ENCODE measurements at regions not wholly inside any gene's neighbourhood (a gene's known extent, or its start where the extent isn't known, plus 50 kb on each side); places are given as distances from the start of the nearest gene placed in this dataset.

DNA sequence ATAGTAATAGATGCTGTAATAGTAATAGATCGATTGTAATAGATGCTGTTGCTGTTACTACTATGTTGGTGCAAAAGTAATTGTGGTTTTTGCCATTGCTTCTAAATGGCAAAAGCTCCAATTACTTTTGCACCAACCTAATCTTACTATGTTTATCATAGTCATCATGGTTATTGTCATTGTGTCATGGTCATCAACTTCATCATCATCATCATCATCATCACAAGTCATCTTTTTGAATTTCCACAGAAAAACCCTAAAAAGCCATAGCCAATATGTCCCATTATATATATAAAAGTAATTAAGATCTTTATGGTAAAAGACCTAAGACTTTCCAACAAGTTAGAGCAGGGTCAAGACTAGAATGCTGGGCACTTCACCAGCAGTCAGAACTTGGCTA lies 435.1 kb upstream of the MARCKS start:
- TF ChIP-seq, protein P1, sequence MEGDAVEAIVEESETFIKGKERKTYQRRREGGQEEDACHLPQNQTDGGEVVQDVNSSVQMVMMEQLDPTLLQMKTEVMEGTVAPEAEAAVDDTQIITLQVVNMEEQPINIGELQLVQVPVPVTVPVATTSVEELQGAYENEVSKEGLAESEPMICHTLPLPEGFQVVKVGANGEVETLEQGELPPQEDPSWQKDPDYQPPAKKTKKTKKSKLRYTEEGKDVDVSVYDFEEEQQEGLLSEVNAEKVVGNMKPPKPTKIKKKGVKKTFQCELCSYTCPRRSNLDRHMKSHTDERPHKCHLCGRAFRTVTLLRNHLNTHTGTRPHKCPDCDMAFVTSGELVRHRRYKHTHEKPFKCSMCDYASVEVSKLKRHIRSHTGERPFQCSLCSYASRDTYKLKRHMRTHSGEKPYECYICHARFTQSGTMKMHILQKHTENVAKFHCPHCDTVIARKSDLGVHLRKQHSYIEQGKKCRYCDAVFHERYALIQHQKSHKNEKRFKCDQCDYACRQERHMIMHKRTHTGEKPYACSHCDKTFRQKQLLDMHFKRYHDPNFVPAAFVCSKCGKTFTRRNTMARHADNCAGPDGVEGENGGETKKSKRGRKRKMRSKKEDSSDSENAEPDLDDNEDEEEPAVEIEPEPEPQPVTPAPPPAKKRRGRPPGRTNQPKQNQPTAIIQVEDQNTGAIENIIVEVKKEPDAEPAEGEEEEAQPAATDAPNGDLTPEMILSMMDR (IDR thresholded peaks at IDR 0.05; ENCODE audit: low read depth, low read length, missing control alignments) = no peak
- no peak overlapping the region for H3K4me3 ChIP-seq (replicated peaks; ENCODE audit: low read depth, low read length)
- DNase-seq (ENCODE audit: extremely low read depth, low read depth) = no peak

DNA sequence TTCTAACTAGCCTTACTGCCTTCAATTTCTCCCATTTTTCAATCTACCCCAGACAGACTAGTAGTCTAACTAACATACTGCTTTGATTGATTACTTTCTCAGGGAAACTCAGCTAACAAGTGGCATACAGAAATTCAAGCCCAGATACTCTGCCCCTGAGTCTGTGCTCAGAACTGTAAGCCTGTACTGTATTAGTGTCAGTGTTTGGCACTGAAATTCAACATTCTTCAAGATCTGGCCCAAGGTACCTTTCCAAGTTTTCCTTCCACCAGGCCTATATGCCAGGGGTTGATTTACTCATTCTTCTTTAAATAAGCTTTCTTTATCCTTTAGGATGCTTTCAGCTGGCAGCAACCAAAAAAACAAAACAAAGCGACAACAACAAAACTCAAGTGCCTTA lies 433.2 kb upstream of the MARCKS start:
- no peak for DNase-seq (ENCODE audit: extremely low read depth, low read depth)
- no peak overlapping the region for H3K4me3 ChIP-seq (replicated peaks; ENCODE audit: low read depth, low read length)
- TF ChIP-seq, protein P1 (IDR thresholded peaks at IDR 0.05; ENCODE audit: low read depth, low read length, missing control alignments) = no peak

DNA sequence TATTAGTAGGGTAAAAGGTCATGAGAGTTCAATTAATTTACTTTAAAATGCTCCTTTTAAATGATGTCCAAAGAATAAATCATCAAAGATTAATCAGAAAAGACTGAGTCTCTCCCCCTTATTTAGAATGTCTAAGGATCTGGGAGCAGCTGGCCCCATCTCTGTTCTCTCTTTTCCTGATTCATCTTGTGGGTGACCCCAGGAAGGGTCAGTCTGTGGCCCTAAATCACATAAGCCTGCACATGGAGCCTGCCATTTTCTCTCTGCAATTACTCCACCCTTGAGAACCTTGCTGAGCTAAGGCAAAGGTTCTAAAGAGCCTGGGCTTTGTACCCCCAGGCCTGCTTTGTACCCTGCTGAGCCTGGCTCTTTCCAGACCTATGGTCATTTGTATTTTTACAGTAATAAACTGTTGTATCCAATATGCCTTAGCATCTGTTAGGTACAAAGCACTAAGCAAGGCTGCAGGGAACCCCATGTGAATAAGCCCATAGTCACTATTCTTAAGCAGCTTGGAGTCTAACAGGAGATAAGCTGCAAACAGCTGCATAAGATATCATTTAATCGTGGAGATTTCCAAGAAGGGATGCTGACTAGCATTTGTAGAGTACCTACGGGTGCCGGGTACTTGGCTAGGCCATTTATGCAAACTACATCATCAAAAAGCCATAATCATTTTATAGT lies 431.0 kb upstream of the MARCKS start:
- no peak for DNase-seq (ENCODE audit: extremely low read depth, low read depth)
- H3K4me3 ChIP-seq (replicated peaks; ENCODE audit: low read depth, low read length) = no peak overlapping the region
- TF ChIP-seq, protein P1 (IDR thresholded peaks at IDR 0.05; ENCODE audit: low read depth, low read length, missing control alignments) = no peak

DNA sequence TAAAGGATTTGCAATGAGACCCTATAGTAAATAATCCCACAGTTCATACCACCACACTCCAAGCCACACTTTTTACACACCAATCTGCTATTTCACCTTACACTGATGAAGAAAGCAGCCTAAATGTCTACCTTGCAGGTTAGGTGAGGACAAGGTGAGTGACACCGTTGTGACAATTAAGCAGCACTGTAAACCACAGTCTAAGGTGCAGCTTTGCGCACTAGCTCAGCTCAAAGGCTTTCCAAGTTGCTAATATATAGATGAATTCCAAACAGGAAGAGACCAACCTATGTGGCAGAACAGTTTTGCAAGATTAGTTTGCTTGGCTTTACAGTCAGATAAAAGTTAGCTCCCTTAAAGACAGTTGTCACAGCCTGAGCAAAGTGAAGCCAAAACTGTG lies 429.5 kb upstream of the MARCKS start:
- no peak for DNase-seq (ENCODE audit: extremely low read depth, low read depth)
- TF ChIP-seq, protein P1 (IDR thresholded peaks at IDR 0.05; ENCODE audit: low read depth, low read length, missing control alignments) = no peak
- H3K4me3 ChIP-seq (replicated peaks; ENCODE audit: low read depth, low read length) = no peak overlapping the region

DNA sequence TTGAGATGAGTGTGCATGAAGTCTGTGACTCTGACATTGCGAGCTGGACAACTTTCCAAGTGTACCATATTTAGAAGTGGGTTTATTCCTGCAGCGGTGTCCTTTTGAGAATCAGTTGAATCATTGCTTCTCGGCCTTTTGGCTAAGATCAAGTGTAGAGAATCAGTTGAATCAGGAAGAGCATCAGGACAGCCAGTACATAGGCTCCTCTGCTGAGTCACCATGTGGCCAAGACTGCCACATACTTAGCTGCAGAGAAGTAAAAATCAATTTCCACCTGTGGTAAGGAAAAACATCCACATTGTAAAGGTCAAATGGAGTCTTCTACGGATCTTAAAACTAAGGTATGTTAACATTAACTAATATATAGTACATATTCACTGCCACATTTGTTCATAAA lies 428.4 kb upstream of the MARCKS start:
- no peak overlapping the region for H3K4me3 ChIP-seq (replicated peaks; ENCODE audit: low read depth, low read length)
- TF ChIP-seq, protein P1 (IDR thresholded peaks at IDR 0.05; ENCODE audit: low read depth, low read length, missing control alignments) = no peak
- DNase-seq (ENCODE audit: extremely low read depth, low read depth) = no peak

DNA sequence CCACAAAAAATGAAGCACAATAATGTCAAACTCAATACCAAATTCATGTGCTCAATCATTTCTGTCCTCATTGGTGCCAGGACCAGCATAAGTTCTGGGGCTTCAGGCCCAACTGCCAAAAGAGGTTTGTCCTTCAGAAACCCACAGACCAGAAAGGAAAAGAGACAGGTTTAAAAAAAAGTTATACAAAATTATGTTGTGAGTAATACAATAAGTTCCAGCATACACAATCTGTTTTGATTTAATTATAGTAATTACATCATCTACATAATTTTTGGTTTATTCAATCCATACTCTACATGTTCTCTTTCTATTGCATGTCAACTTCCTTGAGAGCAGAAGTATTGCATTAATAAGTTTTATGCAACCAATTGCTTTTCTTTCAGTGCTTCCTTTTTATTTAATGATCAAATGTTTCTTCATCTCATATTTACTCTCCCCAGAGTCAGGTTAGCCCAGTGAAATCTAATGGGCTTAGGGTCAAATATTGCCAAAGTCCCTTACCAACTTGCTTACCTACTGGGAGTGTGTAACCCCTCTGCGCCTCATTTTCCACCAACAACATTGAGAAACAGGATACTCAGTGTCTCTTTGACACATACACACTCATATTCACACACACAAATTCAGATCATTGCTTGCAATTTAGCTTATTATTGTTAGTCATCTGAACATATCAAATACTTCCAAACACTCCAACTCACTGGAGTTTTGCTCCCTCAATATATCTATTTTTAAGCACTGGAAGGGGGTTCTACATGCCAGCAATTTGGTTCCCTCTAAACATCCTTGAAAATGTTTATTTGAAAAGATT lies 424.4 kb upstream of the MARCKS start:
- DNase-seq (ENCODE audit: extremely low read depth, low read depth) = no peak
- H3K4me3 ChIP-seq (replicated peaks; ENCODE audit: low read depth, low read length) = no peak overlapping the region
- TF ChIP-seq, protein P1 (IDR thresholded peaks at IDR 0.05; ENCODE audit: low read depth, low read length, missing control alignments) = no peak
